ENCODE measurements at regions not wholly inside any gene's neighbourhood (a gene's known extent, or its start where the extent isn't known, plus 50 kb on each side); places are given as distances from the start of the nearest gene placed in this dataset.
"Not testable (repeated sequence)": the region's sequence is repeated elsewhere in the genome, so short reads cannot be mapped to it uniquely, and the experiment has no call there.

GRCh38 chr3:145333427-145333826 lies 827.6 kb downstream of the PLOD2 start:
- not testable (repeated sequence) for TF ChIP-seq CTCF, POLR2A (IDR thresholded peaks at IDR 0.05)
